Esophagus muscularis mucosa (tissue), 4 donors: ENCODE measurements at regions not wholly inside any gene's neighbourhood (a gene's known extent, or its start where the extent isn't known, plus 50 kb on each side); places are given as distances from the start of the nearest gene placed in this dataset.

Experiments
- DNase-seq: peaks from one replicate; pipeline ENCODE4 v3.0.0-alpha.2; 2017; ENCODE audit errors: extremely low spot score
- H3K27ac ChIP-seq, 4 donors: fragments of 200-600 bp; sonication (generic); replicated peaks in 1 of 4; 1 replicate in 3 of 4; 2 replicates in 1 of 4; pipeline ENCODE4 v1.5.1; 2016 to 2019; ENCODE audit warnings: mild to moderate bottlenecking in 1 of 4
- H3K27me3 ChIP-seq, 4 donors: fragments of 200-600 bp; sonication (generic); one replicate each; pipeline versions ENCODE4 v1.5.1 to v1.6.0; 2016 to 2019
- H3K36me3 ChIP-seq, 4 donors: fragments of 200-600 bp; sonication (generic); one replicate each; pipeline ENCODE4 v1.5.1; 2016 to 2019
- H3K4me1 ChIP-seq, 4 donors: fragments of 200-600 bp; sonication (generic); one replicate each; pipeline ENCODE4 v1.5.1; 2016 to 2019
- H3K4me3 ChIP-seq, 4 donors: fragments of 200-600 bp; sonication (generic); 1 replicate in 2 of 4; 2 replicates in 2 of 4; pipeline ENCODE4 v1.5.1; 2016 to 2019; ENCODE audit warnings: mild to moderate bottlenecking in 4 of 4, moderate library complexity in 1 of 4
- H3K9me3 ChIP-seq, 4 donors: fragments of 200-600 bp; sonication (generic); 1 replicate in 3 of 4; 2 replicates in 1 of 4; pipeline ENCODE4 v1.5.1; 2016 to 2019
- CTCF ChIP-seq, 3 experiments: fragments of 200-600 bp in 2 of 3; fragments of 450-650 bp in 1 of 3; sonication (generic) in 2 of 3; IDR thresholded peaks; one replicate each; pipeline ENCODE4 v1.5.1; 2017 to 2019; ENCODE audit warnings: antibody characterized with exemption in 3 of 3, mild to moderate bottlenecking in 2 of 3, moderate library complexity in 1 of 3
- EP300 ChIP-seq: sonication (generic); formaldehyde crosslinking; IDR thresholded peaks from one replicate; pipeline ENCODE4 v1.6.1; 2017; ENCODE audit warnings: antibody characterized with exemption
- POLR2A ChIP-seq: fragments of 450-650 bp; IDR thresholded peaks from one replicate; pipeline ENCODE4 v1.6.1; 2017; ENCODE audit warnings: antibody characterized with exemption, moderate library complexity, mild to moderate bottlenecking, low read depth
- POLR2AphosphoS5 ChIP-seq, 2 donors: sonication (generic); formaldehyde crosslinking; IDR thresholded peaks; one replicate each; pipeline ENCODE4 v1.6.1; 2017; ENCODE audit warnings: antibody characterized with exemption in 2 of 2
- WGBS: methylation state at CpG from one replicate; pipeline ENCODE4 v1.1.5; 2018; 5-methylcytosine and 5-hydroxymethylcytosine counted together
- intact Hi-C: fragments of 100-400 bp; cut with DNase I; formaldehyde crosslinking; loops from one replicate; pipeline ENCODE4 v1.15.1; 2023

- DNase-seq: no peak
- Histone ChIP-seq H3K27me3 (no peaks in the 10 kb centered on the region), H3K4me1 (no peaks in the 10 kb centered on the region), H3K27ac (no peak overlapping the region), H3K4me3 (no peak overlapping the region), H3K9me3 (no peaks in the 10 kb centered on the region), H3K36me3 (no peaks in the 10 kb centered on the region)
- WGBS: 82% methylated on average over 2 of the region's 2 CpGs
- TF ChIP-seq POLR2A (no peak), EP300 (no peak), CTCF (IDR thresholded peaks at IDR 0.05) (no peak), POLR2AphosphoS5 (IDR thresholded peaks at IDR 0.05) (no peak)
- intact Hi-C loops: no loop called here
These were observed 104.9 kb upstream of the FOXP2 start for GRCh38 chr7:114309729-114310128.

- Histone ChIP-seq H3K4me3 (no peak overlapping the region), H3K27ac (no peak overlapping the region), H3K4me1 (no peaks in the 10 kb centered on the region), H3K9me3 (no peaks in the 10 kb centered on the region), H3K27me3 (no peaks in the 10 kb centered on the region), H3K36me3 (no peaks in the 10 kb centered on the region)
- TF ChIP-seq POLR2A (no peak), CTCF (IDR thresholded peaks at IDR 0.05) (no peak), EP300 (no peak), POLR2AphosphoS5 (IDR thresholded peaks at IDR 0.05) (no peak)
- intact Hi-C loops: no loop called here
- DNase-seq: no peak
These were observed 111.3 kb upstream of the FOXP2 start for GRCh38 chr7:114303301-114303700.

GRCh38 chr7:114302858-114303257 lies 111.8 kb upstream of the FOXP2 start:
- no peaks in the 10 kb centered on the region for H3K4me1 ChIP-seq
- H3K27ac ChIP-seq: no peak overlapping the region
- no peak overlapping the region for H3K4me3 ChIP-seq
- DNase-seq: no peak
- no peaks in the 10 kb centered on the region for H3K9me3 ChIP-seq
- TF ChIP-seq CTCF (IDR thresholded peaks at IDR 0.05) (no peak), POLR2A (no peak), EP300 (no peak), POLR2AphosphoS5 (IDR thresholded peaks at IDR 0.05) (no peak)
- H3K27me3 ChIP-seq: no peaks in the 10 kb centered on the region
- intact Hi-C loops: no loop called here
- WGBS: 83% methylated on average over 4 of the region's 4 CpGs
- no peaks in the 10 kb centered on the region for H3K36me3 ChIP-seq

DNA sequence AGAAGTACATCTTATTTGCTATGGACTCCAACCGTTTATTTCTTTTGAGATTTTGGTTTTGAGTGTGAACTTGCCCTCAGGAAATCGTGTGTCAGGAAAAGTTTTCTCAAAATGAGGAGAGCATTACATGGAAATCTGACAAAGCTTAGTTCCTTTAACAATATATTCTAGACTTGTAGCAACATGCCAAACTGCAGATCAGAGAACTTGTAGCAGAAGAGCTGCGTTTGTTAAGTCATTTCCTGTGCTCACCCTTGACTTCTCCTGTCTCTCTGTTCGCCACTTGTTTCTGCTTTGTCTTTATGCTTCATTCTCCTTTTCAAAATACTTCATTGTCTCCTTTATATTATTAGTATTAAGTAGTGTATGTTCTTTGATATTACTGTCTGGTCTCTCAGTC lies 116.6 kb upstream of the FOXP2 start:
- intact Hi-C loops: no loop called here
- no peak for DNase-seq
- Histone ChIP-seq H3K27ac (no peak overlapping the region), H3K9me3 (no peaks in the 10 kb centered on the region), H3K36me3 (no peaks in the 10 kb centered on the region), H3K27me3 (no peaks in the 10 kb centered on the region), H3K4me1 (peaks cover 0 to 12% (median 8%) of the 10 kb centered on the region in 4 donors), H3K4me3 (no peak overlapping the region)
- TF ChIP-seq POLR2A (no peak), CTCF (IDR thresholded peaks at IDR 0.05) (no peak), EP300 (no peak), POLR2AphosphoS5 (IDR thresholded peaks at IDR 0.05) (no peak)
- WGBS: 72% methylated on average over 4 of the region's 4 CpGs

DNA sequence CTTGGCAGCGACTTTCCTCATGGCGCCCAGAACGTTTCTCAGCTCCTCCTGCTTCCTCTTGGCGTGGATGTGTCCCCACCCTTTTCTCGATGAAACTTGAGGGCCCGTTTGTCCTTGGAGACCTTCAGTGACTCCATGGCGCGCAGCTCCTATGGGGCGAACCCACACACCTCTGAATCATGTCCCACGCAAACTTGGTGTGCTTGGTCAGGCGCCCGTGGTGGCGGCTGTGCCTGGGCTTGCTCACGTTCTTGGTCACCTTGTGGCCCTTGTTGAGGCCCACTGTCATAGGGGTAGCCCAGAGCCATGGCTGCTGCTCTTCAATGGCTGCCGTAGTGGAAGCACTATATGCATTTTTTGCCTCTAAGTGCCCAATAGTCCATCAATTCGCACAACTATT lies 117.5 kb upstream of the FOXP2 start:
- H3K9me3 ChIP-seq: no peaks in the 10 kb centered on the region
- WGBS: 93% methylated on average over 14 of the region's 16 CpGs
- intact Hi-C loops: no loop called here
- H3K4me3 ChIP-seq: no peak overlapping the region
- no peaks in the 10 kb centered on the region for H3K36me3 ChIP-seq
- no peaks in the 10 kb centered on the region for H3K27me3 ChIP-seq
- H3K27ac ChIP-seq: no peak overlapping the region
- peaks cover 0 to 12% (median 8%) of the 10 kb centered on the region in 4 donors for H3K4me1 ChIP-seq
- DNase-seq: no peak
- no peak for TF ChIP-seq POLR2AphosphoS5 (IDR thresholded peaks at IDR 0.05)
- no peak for TF ChIP-seq EP300
- no peak for TF ChIP-seq CTCF (IDR thresholded peaks at IDR 0.05)
- no peak for TF ChIP-seq POLR2A
